GM18870 (cell line): ENCODE measurements at regions not wholly inside any gene's neighbourhood (a gene's known extent, or its start where the extent isn't known, plus 50 kb on each side); places are given as distances from the start of the nearest gene placed in this dataset.

ENCODE experiments used
- ATAC-seq: cut with Tn5 transposase; IDR thresholded peaks from one replicate; pipeline ENCODE4 v1.9.1; 2021; ENCODE audit warnings: moderate library complexity; ENCODE audit not compliant: unreplicated experiment

DNA sequence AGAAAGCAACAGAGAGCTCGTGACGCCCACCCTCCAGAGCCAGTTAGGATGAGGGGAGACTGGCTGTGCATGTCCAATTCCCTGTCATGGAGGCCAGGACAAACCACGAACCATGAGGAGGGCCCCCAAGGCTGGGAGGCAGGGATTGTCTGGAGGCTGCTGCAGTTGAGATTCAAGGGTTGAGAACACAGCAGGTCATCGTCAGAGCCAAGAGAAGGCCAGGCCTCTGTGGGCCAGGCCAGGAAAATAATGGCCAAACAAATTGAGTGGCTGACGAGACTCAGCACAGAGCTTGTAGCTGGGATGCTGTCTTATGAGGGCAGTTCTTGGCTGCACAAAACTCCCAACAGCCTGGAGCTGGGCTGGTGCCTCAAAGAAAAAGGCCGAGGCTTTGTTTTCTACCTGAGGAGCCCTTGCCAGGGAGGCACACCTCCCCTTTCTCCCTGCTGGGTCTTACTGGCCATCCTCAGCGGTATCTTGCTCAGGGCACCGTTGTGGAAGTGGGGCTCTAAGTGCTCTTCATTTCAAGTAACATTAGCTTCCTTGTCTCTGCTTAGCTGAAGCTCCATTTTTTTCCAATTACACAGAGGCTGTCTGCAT, 665.9 kb downstream of the BCL11B start:
- no peak for ATAC-seq

DNA sequence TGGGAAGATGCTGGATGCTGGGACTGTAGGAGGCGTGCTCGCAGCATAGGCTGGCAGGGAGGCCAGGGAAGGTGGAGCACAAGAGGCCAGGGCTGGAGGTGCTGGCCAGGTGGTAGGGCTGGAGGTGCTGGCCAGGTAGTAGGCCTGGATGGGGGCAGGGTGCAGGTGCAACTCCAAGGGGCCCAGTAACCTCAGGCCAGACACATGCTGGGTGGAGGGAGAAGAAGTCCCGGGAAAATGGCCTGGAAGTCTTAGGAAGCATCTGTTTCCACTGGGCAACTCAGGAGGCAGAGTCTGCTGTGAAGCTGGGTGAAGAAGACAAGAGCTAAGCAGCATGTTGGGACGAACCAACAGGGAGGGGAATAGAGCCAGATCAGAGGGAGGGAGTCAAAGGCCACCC, 665.2 kb downstream of the BCL11B start:
- ATAC-seq, result no peak

DNA sequence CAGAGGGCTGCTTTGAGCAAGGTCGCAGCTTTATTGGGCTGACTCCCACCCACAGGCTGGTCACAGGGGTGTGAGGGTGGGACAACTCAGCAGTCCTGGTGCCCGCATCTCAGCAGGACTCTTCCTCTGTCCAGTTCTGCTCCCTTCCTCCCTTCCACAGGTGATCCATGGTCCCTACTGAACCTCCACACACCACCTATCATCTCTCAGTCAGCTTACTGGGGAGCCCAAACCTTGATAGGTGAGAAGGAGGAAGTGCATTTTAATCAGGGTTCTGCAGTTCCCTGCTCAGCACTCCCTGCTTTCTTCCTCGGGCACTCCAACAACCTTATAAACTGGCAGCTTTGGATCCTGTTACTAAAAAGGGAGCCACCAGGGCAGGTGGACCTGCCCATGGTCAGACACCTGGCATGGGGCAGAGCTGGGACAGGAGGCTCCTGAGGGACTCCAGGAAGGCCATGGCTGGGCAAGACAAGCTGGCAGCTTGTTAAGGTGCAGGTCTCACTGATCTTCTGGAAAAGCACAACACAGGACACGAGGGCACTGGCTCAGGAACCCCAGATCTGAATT, 664.6 kb downstream of the BCL11B start:
- no peak for ATAC-seq

DNA sequence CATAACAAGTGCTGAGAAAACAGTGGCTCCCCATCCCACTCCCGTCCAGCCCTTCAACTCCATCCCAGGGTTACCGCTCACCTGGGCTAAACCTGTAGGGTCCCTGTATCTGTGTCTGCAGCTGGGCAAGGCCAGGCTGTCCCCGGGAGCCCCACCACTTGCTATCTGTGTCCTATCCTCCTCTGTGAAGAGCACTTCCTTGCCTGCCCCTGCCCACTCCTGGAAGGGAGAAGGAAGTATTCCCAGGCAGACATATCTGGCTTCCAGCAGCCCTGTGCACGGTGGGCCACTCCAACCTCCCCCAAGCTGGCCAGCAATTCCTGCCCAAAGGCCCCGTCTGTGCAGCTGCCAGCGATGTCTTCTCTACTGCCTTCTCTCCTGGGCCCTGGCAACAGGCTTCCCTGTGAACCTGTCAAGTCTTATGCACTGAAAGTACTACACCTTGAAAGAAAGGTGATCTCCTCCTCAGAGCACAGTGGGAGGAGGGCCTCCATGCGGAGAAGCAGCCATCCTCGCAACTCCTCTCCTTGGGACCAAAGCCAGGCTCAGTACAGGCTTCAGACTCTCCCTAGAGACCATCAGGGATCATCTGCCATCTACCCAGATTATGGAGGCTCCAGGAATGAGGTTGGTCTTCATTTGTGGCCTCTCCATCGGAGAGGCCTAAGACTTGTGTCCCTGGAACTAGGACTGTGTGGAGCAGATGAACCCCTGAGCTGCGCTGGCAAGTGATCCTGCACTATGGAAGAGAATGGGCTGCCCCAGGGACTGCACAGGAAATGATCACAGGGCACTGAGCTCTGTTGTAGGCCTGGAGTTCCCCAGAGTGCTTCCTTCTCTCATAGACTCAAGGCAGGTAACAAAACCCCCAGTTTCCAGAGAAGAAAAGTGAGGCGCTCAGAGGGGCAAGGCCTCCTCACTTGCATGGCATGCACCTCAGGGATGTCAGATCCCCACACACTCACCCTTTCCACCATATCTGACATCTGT, 663.6 kb downstream of the BCL11B start:
- no peak for ATAC-seq

DNA sequence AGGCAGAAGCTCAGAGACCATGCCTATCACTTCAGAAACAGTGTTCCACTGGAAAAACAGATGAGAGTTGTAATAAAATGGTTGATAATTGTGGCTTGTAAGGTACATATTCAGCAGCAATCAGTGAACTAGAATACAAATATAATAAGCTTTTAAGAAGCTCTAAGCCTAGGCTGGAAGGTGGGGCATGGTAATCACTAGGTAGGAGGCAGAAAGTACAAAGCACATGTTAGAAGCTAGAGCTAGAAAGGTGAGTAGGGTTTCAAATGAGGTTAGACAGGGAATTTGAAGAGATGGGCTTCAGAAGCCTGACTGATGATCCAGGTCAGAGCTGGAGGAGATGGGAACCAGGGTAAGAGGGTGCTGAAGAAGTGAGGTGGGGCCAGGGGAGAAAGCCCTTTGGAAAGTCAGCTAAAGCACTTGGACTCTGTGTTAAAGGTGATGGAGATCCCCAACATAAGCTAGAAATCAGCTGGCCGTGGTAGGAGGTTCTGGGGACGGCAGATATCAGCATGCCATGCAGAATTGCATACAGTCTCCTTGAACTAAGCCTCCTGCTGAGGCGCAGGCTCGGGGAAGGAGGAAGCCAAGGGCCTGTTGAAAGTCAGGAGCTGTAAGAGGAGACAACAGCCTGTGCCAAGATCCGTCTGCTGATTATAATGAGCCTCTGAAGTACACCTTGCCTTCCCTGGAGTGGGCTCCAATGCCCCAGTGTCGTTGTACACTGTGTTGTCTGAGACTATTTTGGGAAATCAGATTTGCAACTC, 659.4 kb downstream of the BCL11B start:
- ATAC-seq, result no peak

DNA sequence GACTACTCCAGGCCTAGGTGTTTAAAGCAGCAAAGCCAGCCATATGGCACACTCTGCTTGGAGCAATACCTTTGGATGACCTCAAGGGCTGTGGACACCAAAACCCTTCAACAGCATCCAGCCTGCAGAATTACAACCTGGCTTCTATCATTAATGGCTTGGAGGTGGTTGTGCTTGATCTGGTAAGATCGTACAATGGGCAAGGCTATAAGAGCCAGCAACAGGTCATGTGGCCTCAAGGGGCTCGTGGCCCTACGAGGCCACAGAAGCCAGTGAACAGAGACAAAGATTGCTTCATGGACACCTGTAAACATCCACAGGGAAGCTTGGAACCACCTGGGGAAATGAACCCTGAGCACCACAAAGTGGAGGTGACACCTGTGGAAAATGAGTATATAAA, 657.3 kb downstream of the BCL11B start:
- ATAC-seq, result no peak

DNA sequence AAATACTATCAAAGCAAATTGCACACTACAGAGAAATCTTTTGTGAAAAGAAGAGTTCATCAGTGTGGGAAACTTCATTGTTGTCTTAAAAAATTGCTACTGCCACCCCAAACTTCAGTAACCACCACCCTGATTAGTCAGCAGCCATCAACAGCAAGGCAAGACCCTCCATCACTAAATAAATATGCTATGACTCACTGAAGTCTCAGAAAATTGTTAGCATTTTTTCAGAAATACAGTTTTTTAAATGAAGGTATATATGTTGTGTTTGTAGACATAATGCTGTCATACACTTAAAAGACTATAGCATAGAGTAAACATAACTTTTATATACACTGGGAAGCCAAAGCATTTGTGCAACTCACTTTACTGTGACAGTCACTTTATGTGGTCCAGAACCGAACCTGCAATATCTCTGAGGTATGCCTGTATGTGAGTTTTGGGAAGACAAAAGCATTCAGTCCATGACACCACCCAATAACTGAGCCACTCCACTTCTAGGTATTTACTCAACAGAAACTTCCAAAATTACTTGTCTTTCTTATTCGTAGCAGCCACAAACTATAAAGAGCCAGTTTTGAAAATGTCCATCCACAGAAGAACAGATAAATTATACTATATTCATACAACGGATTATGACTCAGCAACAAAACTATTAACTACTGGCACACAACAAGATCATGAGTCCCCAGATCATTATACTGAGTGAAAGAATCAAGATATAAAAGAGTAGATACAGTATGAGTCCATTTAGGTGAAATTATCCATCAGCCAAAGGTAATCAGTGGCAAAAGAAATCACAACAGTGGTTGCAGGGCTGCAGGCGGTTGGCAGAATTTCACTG, 649.6 kb downstream of the BCL11B start:
- no peak for ATAC-seq

DNA sequence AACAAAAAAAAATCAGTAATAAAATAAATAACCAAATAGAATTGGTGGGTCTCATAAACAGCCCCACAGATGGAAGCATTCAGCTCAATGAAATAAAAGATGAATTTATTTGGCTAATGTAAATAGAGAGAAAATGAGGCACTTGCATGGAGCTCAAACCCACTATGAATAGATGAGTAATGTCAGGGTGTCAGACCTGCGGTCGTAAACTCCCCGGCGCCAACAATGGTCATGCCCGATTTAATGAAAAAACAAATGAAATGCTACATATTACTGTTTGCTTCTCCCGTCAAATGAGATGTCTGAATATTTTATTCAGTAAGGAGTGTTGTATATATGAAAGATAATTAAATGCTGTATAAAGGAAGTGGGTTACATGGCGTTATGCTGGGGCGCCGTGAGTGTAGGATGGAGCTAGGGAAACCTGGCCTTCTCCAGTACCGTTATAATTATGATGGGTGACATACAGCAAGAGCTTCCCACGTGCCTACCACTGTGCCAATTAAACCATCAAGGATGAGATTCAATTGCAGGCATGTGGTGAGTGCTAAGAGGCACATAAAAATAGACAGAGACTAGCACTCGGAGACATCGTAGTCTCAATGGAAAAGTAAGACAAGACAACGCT, 648.1 kb downstream of the BCL11B start:
- ATAC-seq, result no peak

DNA sequence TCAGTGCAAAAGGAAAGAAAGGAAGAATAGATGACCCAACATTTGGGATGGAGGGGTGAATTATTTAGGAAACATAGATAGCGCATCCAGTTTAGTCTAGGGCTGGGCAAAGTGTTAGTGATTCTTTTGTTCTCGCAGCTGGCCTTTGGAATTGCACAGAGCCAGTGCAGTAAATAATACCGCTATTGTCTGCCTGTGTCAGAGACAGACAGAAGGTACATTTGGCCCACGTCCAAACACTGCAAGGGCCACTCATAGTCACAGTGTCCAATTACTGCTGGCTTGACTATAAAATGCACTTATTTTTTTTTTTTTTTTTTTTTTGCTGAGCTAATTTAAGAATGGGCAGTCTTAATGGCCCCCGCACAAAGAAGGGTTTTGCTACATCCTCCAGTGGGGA, 638.6 kb downstream of the BCL11B start:
- ATAC-seq, result no peak

DNA sequence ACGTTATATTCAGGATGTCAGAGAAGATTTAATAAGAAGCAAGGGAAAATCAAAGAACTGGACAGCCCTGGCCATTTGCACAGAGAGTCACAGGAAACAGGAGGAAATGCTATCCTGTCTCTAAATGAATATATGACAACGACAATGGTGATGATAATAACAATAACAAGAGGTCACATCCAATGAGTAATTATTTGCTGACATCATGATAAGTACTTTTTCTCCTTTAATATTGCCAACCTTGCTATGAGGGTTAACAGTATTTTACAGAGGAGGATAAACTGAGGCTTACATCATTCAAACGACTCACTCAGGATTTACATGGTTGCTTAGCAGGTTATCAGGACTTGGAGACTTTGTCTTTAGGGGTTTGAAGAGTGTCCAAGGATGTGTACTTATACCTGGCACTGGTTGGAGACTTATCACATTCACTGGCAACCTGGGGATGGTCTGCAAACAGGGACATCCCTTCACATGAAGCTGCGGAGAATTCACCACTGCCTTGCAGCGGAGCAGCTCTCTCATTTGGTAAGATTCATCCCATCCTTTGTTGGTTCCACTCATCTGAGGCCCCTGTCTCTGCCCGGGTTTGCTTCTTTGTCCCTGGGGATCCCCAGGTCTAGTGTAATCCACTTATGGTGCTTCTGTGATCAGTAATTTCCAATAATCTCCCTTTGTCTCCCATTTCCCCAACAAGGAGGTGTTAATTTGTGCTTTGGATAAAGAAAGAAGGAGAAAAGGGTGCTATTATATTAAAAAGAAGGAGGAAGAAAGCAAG, 637.8 kb downstream of the BCL11B start:
- ATAC-seq, result no peak

DNA sequence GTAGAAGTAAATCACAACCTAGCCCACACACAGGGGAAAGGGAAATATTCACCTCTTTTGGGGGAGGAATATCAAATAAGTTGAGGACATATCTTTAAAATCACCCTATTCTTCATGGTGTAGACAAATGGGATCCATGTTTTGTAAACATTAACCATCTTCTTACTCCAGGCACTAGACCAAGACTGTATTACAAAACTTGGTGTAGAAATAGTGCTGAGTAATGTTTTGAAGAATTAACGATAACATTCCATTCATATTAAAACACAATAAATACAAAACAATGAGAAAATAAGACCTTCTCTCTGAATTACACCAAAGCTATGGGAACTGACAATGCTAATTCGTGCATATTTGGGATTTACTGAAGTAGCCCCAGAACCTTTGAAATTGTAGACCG, 633.6 kb downstream of the BCL11B start:
- ATAC-seq, result no peak

DNA sequence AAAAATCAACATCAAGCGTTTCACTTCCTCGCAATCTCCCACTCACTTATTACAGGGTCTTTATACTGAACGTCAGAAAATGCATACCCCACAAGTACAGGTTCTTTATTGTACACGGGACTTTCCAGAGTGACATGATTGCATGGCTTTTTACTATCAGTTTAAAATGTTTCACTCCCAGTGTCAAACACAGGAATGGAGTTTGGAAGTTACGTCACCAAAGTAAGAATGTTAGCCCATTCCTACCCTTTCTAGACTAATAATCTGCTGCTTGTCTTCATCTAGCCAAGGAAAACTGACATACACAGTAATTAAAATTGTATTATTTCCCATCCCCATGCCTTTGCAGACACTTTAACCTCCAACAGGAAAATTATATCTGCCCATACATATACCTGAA, 624.2 kb downstream of the BCL11B start:
- ATAC-seq, result no peak

DNA sequence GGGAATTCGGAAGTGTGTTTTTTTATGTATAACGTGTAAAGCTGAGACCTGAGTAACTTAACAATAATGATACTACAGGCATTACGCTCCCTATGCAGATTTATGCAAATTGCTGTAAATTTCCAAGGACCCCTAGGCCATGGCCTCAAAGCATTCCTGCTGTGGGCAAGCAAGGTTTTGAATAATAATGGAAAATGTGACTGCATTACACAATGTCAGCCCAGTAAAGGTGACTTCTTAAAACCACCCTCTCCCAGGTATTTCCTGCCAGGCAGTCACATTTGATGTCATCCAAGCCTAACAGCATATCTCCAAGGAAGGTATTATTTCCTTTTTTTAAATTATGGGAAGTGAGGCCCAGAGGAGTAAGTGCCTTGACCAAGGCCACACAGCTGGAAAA, 621.0 kb downstream of the BCL11B start:
- no peak for ATAC-seq

DNA sequence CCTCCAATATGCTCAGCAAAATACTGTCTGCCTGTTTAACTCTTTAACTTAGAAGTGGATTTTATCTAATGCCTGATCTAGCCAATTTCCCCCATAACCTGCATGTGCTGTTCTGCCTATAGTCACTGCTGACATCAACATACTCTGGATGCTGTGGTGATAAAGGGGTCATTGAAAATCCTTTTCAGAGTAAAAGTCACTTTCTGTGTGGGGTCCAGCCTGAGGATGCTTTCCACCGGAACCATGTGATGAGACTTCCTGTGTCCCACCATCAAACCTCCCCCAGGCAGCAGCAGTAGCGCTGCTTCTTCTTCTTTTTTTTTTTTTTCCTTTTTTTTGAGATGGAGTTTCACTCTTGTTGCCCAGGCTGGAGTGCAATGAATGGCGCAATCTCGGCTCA, 607.0 kb downstream of the BCL11B start:
- no peak for ATAC-seq

DNA sequence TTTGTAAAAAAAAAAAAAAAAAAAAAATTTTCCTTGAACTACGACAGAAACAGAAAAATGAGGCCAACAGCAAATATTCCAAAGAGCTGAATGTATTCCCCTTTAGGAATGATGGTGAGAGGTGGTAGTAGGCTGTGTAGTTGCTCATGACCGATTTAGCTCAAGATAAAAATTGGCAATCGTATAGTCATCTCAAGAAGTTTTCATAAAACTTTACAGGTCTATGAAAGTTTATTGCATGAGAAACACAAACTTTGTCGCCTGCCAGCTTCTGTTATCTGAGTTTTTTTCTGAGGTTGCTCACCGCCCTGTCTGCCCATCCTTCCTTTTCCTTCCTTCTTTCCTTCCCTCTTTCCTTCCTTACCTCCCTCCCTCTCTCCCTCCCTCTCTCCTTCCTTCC, 605.5 kb downstream of the BCL11B start:
- ATAC-seq, result no peak

DNA sequence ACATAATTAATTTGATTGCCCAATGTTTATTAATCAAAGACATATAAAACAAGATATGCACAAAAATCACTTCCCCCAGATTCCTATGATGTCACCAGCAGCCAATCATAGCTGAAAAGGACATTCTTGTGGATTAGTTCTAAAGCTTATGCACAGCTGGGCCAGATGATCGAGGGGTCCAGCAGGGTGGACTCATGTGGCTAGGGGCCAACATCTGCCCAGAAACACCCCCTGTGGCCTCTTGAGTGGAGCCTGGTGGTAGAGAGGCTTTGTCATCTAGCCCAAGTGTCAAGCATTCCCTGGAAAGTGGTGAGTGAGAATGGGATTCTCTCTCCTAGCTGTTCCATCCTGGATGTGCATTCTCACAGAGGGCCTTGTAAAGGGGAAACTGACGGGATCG, 590.0 kb downstream of the BCL11B start:
- no peak for ATAC-seq

DNA sequence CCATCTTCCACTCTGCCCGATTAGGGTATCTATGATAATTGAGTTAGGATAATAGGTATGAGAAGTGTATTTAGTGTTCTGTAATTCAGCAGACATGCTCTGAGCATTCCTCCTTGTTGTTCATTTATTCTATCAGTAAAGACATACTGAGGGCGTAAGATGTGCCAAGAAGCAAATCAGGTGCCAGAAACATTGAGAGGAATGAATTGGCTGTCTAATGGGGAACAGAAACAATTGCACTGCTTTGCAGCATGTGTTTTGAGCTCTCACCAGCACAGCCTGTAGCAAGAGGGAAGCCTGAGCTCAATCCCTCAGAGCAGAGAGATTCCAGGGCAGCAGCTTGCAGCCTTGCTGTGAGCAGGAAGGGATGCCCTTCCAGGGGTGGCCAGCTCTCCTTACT, 589.3 kb downstream of the BCL11B start:
- ATAC-seq, result no peak

DNA sequence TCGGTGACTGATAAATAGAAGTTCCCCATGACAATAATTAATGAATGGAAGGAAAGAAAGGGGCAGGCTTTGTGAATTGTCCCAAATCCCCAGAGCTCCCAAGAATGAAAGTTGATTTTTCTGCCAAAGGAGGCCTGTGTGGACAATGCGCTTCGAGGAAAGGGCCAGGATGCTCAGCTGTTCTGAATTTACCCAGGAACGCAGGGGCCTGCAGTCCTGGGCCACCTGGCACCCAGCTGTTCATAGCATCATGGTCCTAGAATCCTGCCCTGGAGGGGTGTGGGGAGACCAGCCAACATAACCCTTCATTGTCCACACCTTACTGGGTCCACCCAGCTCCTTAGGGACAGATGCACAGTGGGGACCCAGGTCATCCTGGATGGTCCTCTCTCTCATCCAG, 587.5 kb downstream of the BCL11B start:
- no peak for ATAC-seq

DNA sequence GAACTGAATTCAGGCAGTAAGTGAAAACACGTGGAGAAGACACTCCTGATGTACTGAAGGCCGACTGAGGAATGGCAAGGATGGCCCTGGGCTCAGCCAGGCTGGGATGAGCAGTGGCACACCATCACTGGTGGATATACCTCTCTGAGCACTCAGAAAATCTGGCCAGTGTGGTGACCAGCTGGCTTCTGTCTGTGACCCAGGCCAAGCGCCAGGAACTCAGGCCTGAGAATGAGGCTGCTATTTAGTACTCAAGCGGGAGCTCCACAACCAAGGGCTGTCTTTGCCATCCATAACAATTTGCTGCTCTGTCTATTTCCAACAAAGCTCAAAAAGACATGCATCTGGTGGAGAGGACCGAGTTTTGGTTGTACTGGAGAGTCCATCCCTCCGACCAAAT, 586.3 kb downstream of the BCL11B start:
- no peak for ATAC-seq
